DND-41 (cell line): ENCODE measurements at regions not wholly inside any gene's neighbourhood (a gene's known extent, or its start where the extent isn't known, plus 50 kb on each side); places are given as distances from the start of the nearest gene placed in this dataset.
"Not testable (repeated sequence)": the region's sequence is repeated elsewhere in the genome, so short reads cannot be mapped to it uniquely, and the experiment has no call there.

Experiments
- ATAC-seq: fragments of 200-7000 bp; cut with Tn5 transposase; 3 replicates; pipeline ENCODE4 v1.9.1; 2021; ENCODE audit warnings: low read depth; ENCODE audit not compliant: insufficient read depth
- DNase-seq: peaks from one replicate; pipeline ENCODE4 v3.0.0-alpha.2; 2020
- H2AFZ ChIP-seq: 2 replicates; pipeline ENCODE4 v1.6.0; 2012; ENCODE audit warnings: low read depth, low read length
- H3K27ac ChIP-seq: 2 replicates; pipeline ENCODE4 v1.5.1; 2012; ENCODE audit warnings: low read length, inconsistent platforms
- H3K27me3 ChIP-seq: fragments of 200-600 bp; sonication (generic); 2 replicates; pipeline ENCODE4 v1.6.0; 2012; ENCODE audit warnings: low read length, mild to moderate bottlenecking, inconsistent platforms; ENCODE audit not compliant: insufficient read depth, poor library complexity
- H3K36me3 ChIP-seq: 2 replicates; pipeline ENCODE4 v1.5.1; 2012; ENCODE audit warnings: low read length, inconsistent platforms; ENCODE audit not compliant: insufficient read depth
- H3K4me1 ChIP-seq: 2 replicates; pipeline ENCODE4 v1.5.1; 2012; ENCODE audit warnings: mild to moderate bottlenecking, low read length; ENCODE audit not compliant: insufficient read depth
- H3K4me2 ChIP-seq: 2 replicates; pipeline ENCODE4 v1.6.0; 2012; ENCODE audit warnings: mild to moderate bottlenecking, moderate library complexity, low read length, inconsistent platforms; ENCODE audit not compliant: insufficient read depth
- H3K4me3 ChIP-seq, 2 experiments: fragments of 200-600 bp in 1 of 2; shearing (Covaris generic) in 1 of 2; 2 replicates each; pipeline ENCODE4 v1.5.1; 2012 to 2016; ENCODE audit warnings: inconsistent platforms in 2 of 2, low read length in 2 of 2, mild to moderate bottlenecking in 2 of 2, low read depth in 1 of 2, moderate library complexity in 1 of 2
- H3K79me2 ChIP-seq: 2 replicates; pipeline ENCODE4 v1.6.0; 2012; ENCODE audit warnings: low read length, inconsistent platforms; ENCODE audit not compliant: insufficient read depth
- H3K9ac ChIP-seq: 2 replicates; pipeline ENCODE4 v1.6.0; 2012; ENCODE audit warnings: low read depth, mild to moderate bottlenecking, inconsistent platforms, low read length, moderate library complexity
- H3K9me3 ChIP-seq: 2 replicates; pipeline ENCODE4 v1.5.1; 2012; ENCODE audit warnings: low read length, moderate library complexity, mild to moderate bottlenecking, inconsistent platforms; ENCODE audit not compliant: insufficient read depth, severe bottlenecking
- H4K20me1 ChIP-seq: 2 replicates; pipeline ENCODE4 v1.6.0; 2012; ENCODE audit warnings: low read length; ENCODE audit not compliant: insufficient read depth
- EZH2 ChIP-seq: IDR thresholded peaks from 3 replicates; pipeline ENCODE4 v1.6.1; 2012; ENCODE audit warnings: borderline replicate concordance, low read depth, mild to moderate bottlenecking, moderate library complexity, low read length, inconsistent platforms; ENCODE audit not compliant: severe bottlenecking
- TF ChIP-seq, protein P1 (sequence below): IDR thresholded peaks from 2 replicates; pipeline ENCODE4 v1.5.1; 2012; ENCODE audit warnings: borderline replicate concordance, low read length, moderate library complexity, mild to moderate bottlenecking; ENCODE audit not compliant: poor library complexity, severe bottlenecking; ENCODE audit errors: extremely low read depth

- H3K27ac ChIP-seq, result no peak overlapping the region
- no peak overlapping the region for H3K4me2 ChIP-seq
- no peak for TF ChIP-seq EZH2
- TF ChIP-seq, protein P1, sequence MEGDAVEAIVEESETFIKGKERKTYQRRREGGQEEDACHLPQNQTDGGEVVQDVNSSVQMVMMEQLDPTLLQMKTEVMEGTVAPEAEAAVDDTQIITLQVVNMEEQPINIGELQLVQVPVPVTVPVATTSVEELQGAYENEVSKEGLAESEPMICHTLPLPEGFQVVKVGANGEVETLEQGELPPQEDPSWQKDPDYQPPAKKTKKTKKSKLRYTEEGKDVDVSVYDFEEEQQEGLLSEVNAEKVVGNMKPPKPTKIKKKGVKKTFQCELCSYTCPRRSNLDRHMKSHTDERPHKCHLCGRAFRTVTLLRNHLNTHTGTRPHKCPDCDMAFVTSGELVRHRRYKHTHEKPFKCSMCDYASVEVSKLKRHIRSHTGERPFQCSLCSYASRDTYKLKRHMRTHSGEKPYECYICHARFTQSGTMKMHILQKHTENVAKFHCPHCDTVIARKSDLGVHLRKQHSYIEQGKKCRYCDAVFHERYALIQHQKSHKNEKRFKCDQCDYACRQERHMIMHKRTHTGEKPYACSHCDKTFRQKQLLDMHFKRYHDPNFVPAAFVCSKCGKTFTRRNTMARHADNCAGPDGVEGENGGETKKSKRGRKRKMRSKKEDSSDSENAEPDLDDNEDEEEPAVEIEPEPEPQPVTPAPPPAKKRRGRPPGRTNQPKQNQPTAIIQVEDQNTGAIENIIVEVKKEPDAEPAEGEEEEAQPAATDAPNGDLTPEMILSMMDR, result no peak
- ATAC-seq (no peak), DNase-seq (no peak)
- H2AFZ ChIP-seq, result no peak overlapping the region
- no peaks in the 10 kb centered on the region for H3K79me2 ChIP-seq
- H3K9ac ChIP-seq, result no peak overlapping the region
- no peak overlapping the region for H3K4me3 ChIP-seq
- no peaks in the 10 kb centered on the region for H3K9me3 ChIP-seq
- H3K27me3 ChIP-seq, result no peaks in the 10 kb centered on the region
- H3K36me3 ChIP-seq, result no peaks in the 10 kb centered on the region
- no peaks in the 10 kb centered on the region for H3K4me1 ChIP-seq
- no peaks in the 10 kb centered on the region for H4K20me1 ChIP-seq
Measured at GRCh38 chr13:67390462-67391086, 160.4 kb upstream of the PCDH9 start.

- no peaks in the 10 kb centered on the region for H3K79me2 ChIP-seq
- TF ChIP-seq, protein P1, result no peak
- no peak for TF ChIP-seq EZH2
- H2AFZ ChIP-seq, result no peak overlapping the region
- H4K20me1 ChIP-seq, result no peaks in the 10 kb centered on the region
- no peak for DNase-seq
- H3K4me1 ChIP-seq, result no peaks in the 10 kb centered on the region
- no peak overlapping the region for H3K4me2 ChIP-seq
- ATAC-seq, result no peak
- no peak overlapping the region for H3K9ac ChIP-seq
- H3K27ac ChIP-seq, result no peak overlapping the region
- no peak overlapping the region for H3K4me3 ChIP-seq
- no peaks in the 10 kb centered on the region for H3K36me3 ChIP-seq
- no peaks in the 10 kb centered on the region for H3K9me3 ChIP-seq
- no peaks in the 10 kb centered on the region for H3K27me3 ChIP-seq
Measured at GRCh38 chr13:67389171-67389570, 159.0 kb upstream of the PCDH9 start.

DNA sequence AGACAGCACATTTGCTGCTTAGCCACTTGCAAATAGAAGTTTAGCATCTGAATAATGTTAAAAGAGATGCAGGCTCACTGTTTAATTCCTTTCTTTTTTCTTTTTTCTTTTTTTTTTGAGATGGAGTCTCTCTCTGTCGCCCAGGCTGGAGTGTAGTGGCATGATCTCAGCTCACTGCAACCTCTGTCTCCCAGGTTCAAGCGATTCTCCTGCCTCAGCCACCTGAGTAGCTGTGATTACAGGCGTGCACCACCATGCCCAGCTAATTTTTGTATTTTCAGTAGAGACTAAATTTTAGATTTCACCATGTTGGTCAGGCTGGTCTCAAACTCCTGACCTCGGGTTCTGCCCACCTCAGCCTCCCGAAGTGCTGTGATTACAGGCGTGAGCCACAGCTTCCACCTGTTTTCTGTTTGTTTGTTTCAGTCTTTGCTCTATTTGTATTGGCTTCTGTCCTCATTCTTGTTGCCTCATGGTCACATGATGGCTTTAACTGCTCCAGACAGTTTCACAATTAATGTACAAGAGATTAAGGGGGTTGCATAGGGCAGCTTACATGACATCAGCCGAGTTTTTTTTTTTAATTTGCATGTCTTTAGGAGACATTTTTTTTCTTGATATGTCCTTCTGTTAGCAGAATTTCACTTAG lies 153.1 kb upstream of the PCDH9 start:
- H3K9ac ChIP-seq, H3K4me2 ChIP-seq, ATAC-seq, H3K27me3 ChIP-seq, H3K9me3 ChIP-seq, H3K79me2 ChIP-seq, H3K36me3 ChIP-seq, H3K4me3 ChIP-seq, H3K27ac ChIP-seq, H4K20me1 ChIP-seq, DNase-seq, H2AFZ ChIP-seq, H3K4me1 ChIP-seq: not testable (repeated sequence)

DNA sequence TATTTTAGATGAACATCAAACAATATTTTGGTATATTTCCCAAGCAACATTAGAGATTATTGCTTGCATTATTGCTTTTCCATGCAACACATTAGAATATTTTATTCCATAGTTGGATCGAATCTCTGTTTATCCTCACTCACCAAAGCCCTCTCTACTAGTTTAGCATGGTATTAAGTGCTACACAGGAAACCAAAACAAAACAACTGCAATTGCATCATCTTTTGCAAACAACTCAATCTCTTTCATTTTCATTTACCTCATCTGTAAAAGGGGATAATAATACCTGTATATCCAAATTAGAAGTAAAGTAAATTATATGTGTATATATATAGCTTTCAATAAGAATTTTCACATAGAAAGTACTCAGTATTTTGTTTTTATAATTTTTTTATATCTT lies 147.8 kb upstream of the PCDH9 start:
- H4K20me1 ChIP-seq, result no peaks in the 10 kb centered on the region
- DNase-seq, result no peak
- no peak overlapping the region for H3K4me3 ChIP-seq
- H2AFZ ChIP-seq, result no peak overlapping the region
- H3K27ac ChIP-seq, result no peak overlapping the region
- H3K27me3 ChIP-seq, result no peaks in the 10 kb centered on the region
- no peak for TF ChIP-seq EZH2
- TF ChIP-seq, protein P1, result no peak
- no peaks in the 10 kb centered on the region for H3K36me3 ChIP-seq
- no peaks in the 10 kb centered on the region for H3K4me1 ChIP-seq
- H3K4me2 ChIP-seq, result no peak overlapping the region
- no peak for ATAC-seq
- no peaks in the 10 kb centered on the region for H3K79me2 ChIP-seq
- H3K9me3 ChIP-seq, result no peaks in the 10 kb centered on the region
- no peak overlapping the region for H3K9ac ChIP-seq
